Middle frontal gyrus (tissue), 1 donor: ENCODE measurements at regions not wholly inside any gene's neighbourhood (a gene's known extent, or its start where the extent isn't known, plus 50 kb on each side); places are given as distances from the start of the nearest gene placed in this dataset.
"Not testable (repeated sequence)": the region's sequence is repeated elsewhere in the genome, so short reads cannot be mapped to it uniquely, and the experiment has no call there.

Experiments used
- DNase-seq: peaks from one replicate; pipeline ENCODE4 v3.0.0-alpha.2; 2015; ENCODE audit warnings: low spot score; ENCODE audit errors: extremely low spot score

- not testable (repeated sequence) for DNase-seq
Observed at GRCh38 chr2:125353542-125353941, 1302.4 kb upstream of the GYPC start.

GRCh38 chr2:125364192-125364983 lies 1291.6 kb upstream of the GYPC start:
- DNase-seq = no peak

GRCh38 chr2:125364984-125365265 lies 1291.0 kb upstream of the GYPC start:
- DNase-seq = no peak

- DNase-seq = no peak
Observed at GRCh38 chr2:125371867-125372266, 1284.1 kb upstream of the GYPC start.

GRCh38 chr2:125373293-125373692 lies 1282.7 kb upstream of the GYPC start:
- no peak for DNase-seq

GRCh38 chr2:125386074-125386473 lies 1269.9 kb upstream of the GYPC start:
- no peak for DNase-seq

GRCh38 chr2:125397535-125398251 lies 1258.3 kb upstream of the GYPC start:
- no peak for DNase-seq

- DNase-seq = no peak
Observed at GRCh38 chr2:125398738-125399524, 1257.0 kb upstream of the GYPC start.

GRCh38 chr2:125405816-125406215 lies 1250.1 kb upstream of the GYPC start:
- no peak for DNase-seq

GRCh38 chr2:125408874-125409538 lies 1247.0 kb upstream of the GYPC start:
- no peak for DNase-seq

GRCh38 chr2:125418483-125418882 lies 1237.5 kb upstream of the GYPC start:
- DNase-seq = no peak

- DNase-seq = not testable (repeated sequence)
Observed at GRCh38 chr2:125422198-125422770, 1233.7 kb upstream of the GYPC start.

GRCh38 chr2:125424266-125424785 lies 1231.6 kb upstream of the GYPC start:
- no peak for DNase-seq

GRCh38 chr2:125427721-125428315 lies 1228.1 kb upstream of the GYPC start:
- no peak for DNase-seq

- DNase-seq = no peak
Observed at GRCh38 chr2:125444106-125444505, 1211.9 kb upstream of the GYPC start.

GRCh38 chr2:125445495-125445894 lies 1210.5 kb upstream of the GYPC start:
- no peak for DNase-seq

- DNase-seq = no peak
Observed at GRCh38 chr2:125450092-125450491, 1205.9 kb upstream of the GYPC start.

- DNase-seq = no peak
Observed at GRCh38 chr2:125455110-125455509, 1200.8 kb upstream of the GYPC start.

GRCh38 chr2:125456693-125457363 lies 1199.1 kb upstream of the GYPC start:
- DNase-seq = no peak

- no peak for DNase-seq
Observed at GRCh38 chr2:125471963-125472362, 1184.0 kb upstream of the GYPC start.
